A172 (cell line): ENCODE measurements at regions not wholly inside any gene's neighbourhood (a gene's known extent, or its start where the extent isn't known, plus 50 kb on each side); places are given as distances from the start of the nearest gene placed in this dataset.
"Not testable (repeated sequence)": the region's sequence is repeated elsewhere in the genome, so short reads cannot be mapped to it uniquely, and the experiment has no call there.

ENCODE experiments used
- DNase-seq: peaks from one replicate; pipeline ENCODE4 v3.0.0-alpha.2; 2015; ENCODE audit warnings: low spot score

DNA sequence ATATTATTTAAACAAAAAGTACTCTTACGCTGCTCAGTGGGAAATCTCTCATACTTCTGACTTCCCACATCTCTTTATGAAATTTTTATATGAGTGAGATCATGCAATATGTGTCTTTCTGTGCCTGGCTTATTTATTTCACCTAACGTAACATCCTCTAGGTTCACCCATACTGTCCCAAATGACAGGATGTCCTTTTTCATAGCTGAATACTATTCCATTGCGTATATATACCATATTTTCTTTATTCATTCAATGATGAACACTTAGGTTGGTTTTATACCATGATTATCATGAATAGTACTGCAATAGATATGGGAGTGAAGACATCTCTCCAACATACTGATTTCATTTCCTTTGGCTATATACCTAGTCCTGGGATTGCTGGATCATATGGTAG, 57.8 kb upstream of the TPP2 start:
- DNase-seq = no peak

- no peak for DNase-seq
Measured at GRCh38 chr13:102536695-102537485, 59.9 kb upstream of the TPP2 start.

DNA sequence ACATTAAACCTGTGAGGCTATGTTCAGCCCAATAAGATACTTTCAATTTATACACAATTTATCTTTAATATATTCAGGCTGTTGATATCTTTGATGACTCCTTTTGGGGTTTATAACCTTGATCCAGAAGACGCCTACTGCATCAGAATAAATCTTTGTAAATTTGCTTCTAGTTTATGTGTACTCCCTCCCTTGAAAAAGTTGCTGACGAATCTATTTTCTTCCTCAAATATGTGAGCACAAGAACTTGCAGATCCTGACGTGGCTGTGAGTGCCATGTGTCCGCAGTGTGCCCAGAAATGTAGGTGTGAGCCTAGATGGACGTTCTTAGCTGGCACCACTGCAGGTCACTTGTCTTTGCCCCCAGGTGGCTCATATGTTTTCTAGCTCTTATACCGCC, 60.6 kb upstream of the TPP2 start:
- no peak for DNase-seq

GRCh38 chr13:102530751-102531150, 66.0 kb upstream of the TPP2 start:
- no peak for DNase-seq

GRCh38 chr13:102522251-102522650, 74.5 kb upstream of the TPP2 start:
- not testable (repeated sequence) for DNase-seq

DNA sequence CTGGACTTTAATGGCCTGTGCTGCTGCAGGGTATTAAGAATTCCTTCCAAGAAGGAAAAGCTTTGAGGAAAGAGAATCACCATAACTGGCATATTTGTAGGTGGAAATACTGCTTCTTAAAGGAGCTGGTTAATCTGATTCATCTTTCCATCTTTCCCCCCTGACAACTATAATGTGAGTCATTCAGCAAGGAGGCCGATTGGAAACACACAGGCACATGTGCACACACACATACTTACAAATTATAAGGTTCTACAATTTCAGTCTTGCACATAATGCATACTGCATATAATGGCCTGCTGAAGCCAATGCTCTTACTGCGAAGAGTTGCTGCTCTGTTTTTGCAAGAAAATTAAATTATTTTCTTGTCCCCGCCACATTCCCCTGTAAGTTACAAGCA, 78.8 kb upstream of the TPP2 start:
- DNase-seq = no peak

DNA sequence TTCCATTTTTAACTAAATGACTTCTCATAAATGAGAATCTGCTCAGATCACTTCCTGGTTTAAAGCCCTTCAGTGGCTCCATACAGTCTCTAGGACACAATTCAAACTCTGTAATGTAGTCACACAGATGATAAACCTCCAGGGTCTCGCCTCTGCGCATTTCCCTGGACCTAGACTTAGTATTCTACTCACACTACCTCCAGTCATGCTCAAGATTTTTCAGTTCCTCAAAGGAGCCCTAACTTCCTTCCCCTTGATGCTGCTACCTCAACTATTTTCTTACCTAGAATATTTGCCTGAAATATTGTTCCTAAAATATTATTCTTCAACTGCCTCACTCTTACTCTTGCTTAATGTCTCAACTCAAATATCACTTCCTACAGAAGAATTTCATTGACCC, 86.7 kb upstream of the TPP2 start:
- DNase-seq = no peak

DNA sequence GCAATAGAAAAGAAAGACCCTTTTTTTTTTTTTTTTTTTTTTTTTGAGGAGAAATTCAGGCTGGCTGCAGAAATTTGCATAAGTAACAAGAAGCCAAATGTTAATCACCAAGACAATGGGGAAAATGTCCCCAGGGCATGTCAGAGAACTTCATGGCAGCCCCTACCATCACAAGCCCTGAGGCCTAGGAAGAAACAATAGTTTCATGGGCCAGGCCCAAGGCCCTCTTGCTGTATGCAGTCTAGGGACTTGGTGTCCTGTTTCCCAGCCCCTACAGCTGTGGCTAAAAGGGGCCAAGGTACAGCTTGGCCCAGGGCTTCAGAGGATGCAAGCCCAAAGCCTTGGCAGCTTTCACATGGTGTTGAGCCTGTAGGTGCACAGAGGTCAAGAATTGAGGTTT, 88.4 kb upstream of the TPP2 start:
- no peak for DNase-seq

DNA sequence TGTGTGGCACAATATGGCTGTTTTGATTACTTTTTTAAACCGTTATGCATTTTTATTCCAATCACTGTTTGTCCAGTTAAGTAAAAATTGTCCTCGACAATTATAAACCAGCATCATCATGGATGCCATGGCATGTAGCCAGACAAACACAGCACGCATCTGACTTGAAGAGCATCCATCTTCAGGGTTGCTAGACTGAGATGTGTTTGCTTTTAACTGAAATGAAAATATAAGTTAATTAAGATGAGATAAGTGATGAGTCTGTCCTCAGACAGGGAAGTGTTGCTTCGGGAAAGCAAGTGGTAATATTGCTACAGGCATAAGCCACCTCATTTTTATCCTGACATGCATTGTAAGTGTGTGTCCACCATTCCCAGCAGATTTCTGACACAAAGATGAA, 92.8 kb upstream of the TPP2 start:
- DNase-seq = no peak

GRCh38 chr13:102495663-102496062, 93.8 kb upstream of the FGF14 start:
- no peak for DNase-seq

GRCh38 chr13:102487330-102487729, 85.5 kb upstream of the FGF14 start:
- DNase-seq = no peak

DNA sequence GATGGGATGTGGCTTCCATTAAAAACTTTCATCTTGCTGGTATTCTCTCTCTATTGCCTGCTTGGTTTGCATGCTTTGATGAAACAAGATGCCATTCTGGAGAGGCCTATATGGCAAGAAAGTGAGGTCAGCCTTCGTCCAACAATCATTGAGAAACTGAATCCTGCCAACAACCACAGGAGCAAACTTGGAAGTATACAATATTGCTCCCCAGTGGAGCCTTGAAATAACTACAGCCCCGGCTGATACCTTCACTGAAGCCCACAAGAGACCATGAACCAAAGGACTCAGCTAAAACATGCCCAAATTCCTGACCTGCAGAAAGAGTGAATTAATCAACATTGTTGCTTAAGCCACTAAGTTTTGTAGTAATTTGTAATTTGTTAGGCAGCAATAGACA, 82.5 kb upstream of the FGF14 start:
- peak; percentile 8 for DNase-seq

- DNase-seq = no peak
Measured at GRCh38 chr13:102472650-102473049, 70.8 kb upstream of the FGF14 start.

GRCh38 chr13:102470283-102470917, 68.6 kb upstream of the FGF14 start:
- no peak for DNase-seq

DNA sequence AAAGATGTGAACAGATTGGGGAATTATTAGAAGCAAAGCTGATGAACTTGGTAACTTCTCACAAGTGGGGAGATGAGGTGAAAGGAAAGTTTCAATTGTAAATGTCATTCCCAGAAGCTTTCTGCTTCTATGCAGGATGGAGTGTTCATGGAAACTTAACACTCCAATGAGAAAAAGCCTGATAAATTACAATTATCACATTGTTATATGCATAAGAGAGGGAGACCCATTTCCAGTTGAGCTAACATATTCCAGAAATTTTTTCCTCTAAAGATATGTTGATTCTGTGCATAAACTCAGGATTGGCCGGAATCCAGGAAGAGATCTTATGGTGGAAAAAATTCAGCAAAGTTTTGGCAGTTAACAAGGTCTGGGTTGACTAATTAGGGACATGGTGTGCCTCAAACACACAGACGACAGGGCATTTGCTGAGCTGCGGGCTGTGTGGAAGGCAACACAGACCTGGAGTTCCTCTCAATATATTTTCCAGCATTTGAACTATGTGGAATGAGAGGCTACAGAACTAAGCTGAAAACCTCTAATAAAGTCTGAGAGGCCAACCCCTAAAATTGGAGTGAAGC, 64.9 kb upstream of the FGF14 start:
- no peak for DNase-seq

DNA sequence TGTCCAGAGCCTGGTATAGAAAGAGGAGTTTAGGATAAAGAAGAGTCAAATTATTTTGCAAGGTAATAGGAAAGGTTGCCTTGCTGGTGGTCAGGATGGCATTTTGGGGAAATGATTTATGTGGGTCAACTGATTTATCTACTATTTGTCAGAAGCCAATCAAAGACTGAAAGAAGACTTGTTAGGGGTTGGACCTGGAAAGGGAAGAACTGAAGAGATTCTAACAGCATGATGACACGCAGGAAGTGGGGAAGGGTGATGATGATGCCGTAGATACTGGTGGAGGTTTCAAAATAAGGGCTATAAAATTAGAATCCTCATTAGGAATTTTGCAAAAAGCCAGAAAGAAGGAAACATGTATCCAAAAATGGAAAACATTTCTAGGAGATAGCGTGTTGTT, 60.7 kb upstream of the FGF14 start:
- no peak for DNase-seq

DNA sequence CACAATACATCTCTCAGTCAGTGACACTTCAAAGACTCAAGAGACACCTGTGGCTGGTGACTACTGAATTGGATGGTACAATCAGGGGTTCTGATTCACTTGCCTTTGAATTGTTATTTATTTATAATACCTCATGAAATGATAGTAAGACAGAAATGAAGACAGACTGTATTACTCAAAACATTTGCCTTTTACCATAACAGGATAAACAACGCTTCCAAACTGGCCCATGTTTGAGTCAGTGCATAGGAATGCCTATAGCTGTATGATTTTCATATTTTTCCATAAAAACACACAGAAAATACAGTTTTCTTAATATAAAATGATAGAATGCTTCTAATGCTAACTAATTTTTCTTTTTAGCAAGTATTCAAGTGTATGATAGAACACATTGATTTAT, 59.5 kb upstream of the FGF14 start:
- DNase-seq = no peak

DNA sequence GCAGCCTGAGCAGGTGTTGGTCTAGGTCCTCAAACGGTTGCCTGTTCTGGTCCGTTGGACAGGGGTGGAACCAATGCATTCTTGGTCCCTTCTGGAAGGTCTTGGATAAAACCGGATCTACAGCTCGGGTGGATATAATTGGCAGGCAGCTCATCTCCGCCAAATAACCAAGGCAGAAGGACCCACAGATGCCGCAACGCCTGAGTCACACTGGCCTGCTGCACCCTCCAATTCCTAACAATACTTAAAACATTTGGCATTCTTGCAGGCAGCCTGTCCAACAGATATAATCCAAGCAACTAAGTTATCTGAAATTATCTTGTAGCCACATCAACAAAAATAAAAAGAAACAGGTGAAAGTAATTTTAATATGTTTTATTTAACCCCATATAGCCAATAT, 59.0 kb upstream of the FGF14 start:
- DNase-seq = peak; percentile 13

DNA sequence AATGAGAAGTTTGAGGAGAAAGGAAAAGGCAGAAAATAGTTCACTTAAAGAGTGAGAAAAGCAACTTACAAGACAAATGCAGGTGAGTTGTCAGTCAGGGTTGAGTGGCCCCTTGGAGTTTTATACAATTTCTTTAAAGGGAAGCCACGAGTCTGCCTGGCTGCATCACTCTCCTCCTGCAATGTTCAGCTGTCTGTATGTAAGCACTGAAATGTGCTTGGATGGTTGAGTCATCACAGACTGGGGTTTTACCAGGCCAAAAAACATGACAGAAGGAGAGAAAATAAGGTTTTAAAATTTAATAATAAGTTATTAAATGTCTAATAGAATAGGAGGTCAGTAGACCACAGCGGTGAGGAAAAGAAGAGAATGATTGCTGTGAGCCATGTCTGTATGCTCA, 51.0 kb upstream of the FGF14 start:
- no peak for DNase-seq
